Astrocyte (in vitro differentiated cells and primary cell): ENCODE measurements at regions not wholly inside any gene's neighbourhood (a gene's known extent, or its start where the extent isn't known, plus 50 kb on each side); places are given as distances from the start of the nearest gene placed in this dataset.

Experiments
- DNase-seq: peaks from one replicate; pipeline ENCODE4 v3.0.0-alpha.2; 2010; ENCODE audit warnings: low read depth
- FAIRE-seq: peaks from 2 replicates; lab custom pipeline; 2011; peaks lifted over from hg19 to GRCh38; lab: Jason Lieb, UNC
- H2AFZ ChIP-seq: 2 replicates; pipeline ENCODE4 v1.6.0; 2012; ENCODE audit warnings: low read depth, low read length, inconsistent platforms
- H3K27ac ChIP-seq: 2 replicates; pipeline ENCODE4 v1.5.1; 2011; ENCODE audit warnings: low read depth, low read length, inconsistent platforms
- H3K27me3 ChIP-seq: 2 replicates; pipeline ENCODE4 v1.6.0; 2011; ENCODE audit warnings: low read length, inconsistent platforms; ENCODE audit not compliant: insufficient read depth
- H3K36me3 ChIP-seq: 2 replicates; pipeline ENCODE4 v1.5.1; 2011; ENCODE audit warnings: low read length, inconsistent platforms; ENCODE audit not compliant: insufficient read depth
- H3K4me1 ChIP-seq: 2 replicates; pipeline ENCODE4 v1.5.1; 2011; ENCODE audit warnings: low read length, inconsistent platforms; ENCODE audit not compliant: insufficient read depth
- H3K4me2 ChIP-seq: 2 replicates; pipeline ENCODE4 v1.6.0; 2012; ENCODE audit warnings: low read length, inconsistent platforms
- H3K4me3 ChIP-seq: 2 replicates; pipeline ENCODE4 v1.5.1; 2011; ENCODE audit warnings: low read depth, mild to moderate bottlenecking, low read length, inconsistent platforms; ENCODE audit not compliant: insufficient read depth
- H3K79me2 ChIP-seq: 2 replicates; pipeline ENCODE4 v1.6.0; 2012; ENCODE audit warnings: mild to moderate bottlenecking, low read length, inconsistent platforms; ENCODE audit not compliant: insufficient read depth
- H3K9ac ChIP-seq: 2 replicates; pipeline ENCODE4 v1.6.0; 2012; ENCODE audit warnings: mild to moderate bottlenecking, low read length, inconsistent platforms
- H3K9me3 ChIP-seq: 2 replicates; pipeline ENCODE4 v1.5.1; 2012; ENCODE audit warnings: low read depth, mild to moderate bottlenecking, low read length, inconsistent platforms; ENCODE audit not compliant: insufficient read depth
- H4K20me1 ChIP-seq: 2 replicates; pipeline ENCODE4 v1.6.0; 2012; ENCODE audit warnings: low read length, inconsistent platforms; ENCODE audit not compliant: insufficient read depth
- H3K27ac Mint-ChIP-seq: one replicate; pipeline ENCODE4 v1.8.0; 2021; ENCODE audit warnings: mild to moderate bottlenecking, mixed read lengths; ENCODE audit not compliant: unreplicated experiment
- H3K27me3 Mint-ChIP-seq: one replicate; pipeline ENCODE4 v1.8.0; 2021; ENCODE audit warnings: low read depth, mixed read lengths; ENCODE audit not compliant: unreplicated experiment
- H3K36me3 Mint-ChIP-seq: one replicate; pipeline ENCODE4 v1.8.0; 2021; ENCODE audit warnings: low read depth, mixed read lengths; ENCODE audit not compliant: unreplicated experiment
- H3K4me1 Mint-ChIP-seq: one replicate; pipeline ENCODE4 v1.8.0; 2021; ENCODE audit warnings: low read depth, mixed read lengths; ENCODE audit not compliant: unreplicated experiment
- H3K4me3 Mint-ChIP-seq: one replicate; pipeline ENCODE4 v1.8.0; 2021; ENCODE audit warnings: mild to moderate bottlenecking, moderate library complexity, mixed read lengths; ENCODE audit not compliant: unreplicated experiment
- H3K9me3 Mint-ChIP-seq: one replicate; pipeline ENCODE4 v1.8.0; 2021; ENCODE audit warnings: mild to moderate bottlenecking, mixed read lengths; ENCODE audit not compliant: unreplicated experiment
- CTCF ChIP-seq: IDR thresholded peaks from 2 replicates; pipeline ENCODE4 v1.5.1; 2011; ENCODE audit warnings: low read depth, mild to moderate bottlenecking, inconsistent platforms, low read length, moderate library complexity; ENCODE audit not compliant: insufficient read depth
- EZH2 ChIP-seq: IDR thresholded peaks from 2 replicates; pipeline ENCODE4 v1.6.1; 2012; ENCODE audit warnings: mild to moderate bottlenecking, low read length, inconsistent platforms; ENCODE audit not compliant: insufficient read depth

- FAIRE-seq (no peak), DNase-seq (peak; percentile 88)
- H3K4me3 Mint-ChIP-seq: no peak overlapping the region
- no peaks in the 10 kb centered on the region for H3K9me3 ChIP-seq
- H3K4me3 ChIP-seq: peak overlapping the region; percentile 99
- peak overlapping the region; percentile 90 for H3K27ac ChIP-seq
- peaks cover 100% of the 10 kb centered on the region for H3K79me2 ChIP-seq
- H3K36me3 ChIP-seq: peaks cover 27% of the 10 kb centered on the region
- peaks cover 79% of the 10 kb centered on the region for H4K20me1 ChIP-seq
- TF ChIP-seq CTCF: no peak
- no peak for TF ChIP-seq EZH2
- H3K4me2 ChIP-seq: peak overlapping the region; percentile 94
- H3K4me1 Mint-ChIP-seq: peaks cover 7% of the 10 kb centered on the region
- peak overlapping the region; percentile 96 for H3K9ac ChIP-seq
- H3K27ac Mint-ChIP-seq: no peak overlapping the region
- H3K9me3 Mint-ChIP-seq: no peaks in the 10 kb centered on the region
- peaks cover 38% of the 10 kb centered on the region for H3K27me3 Mint-ChIP-seq
- H3K36me3 Mint-ChIP-seq: no peaks in the 10 kb centered on the region
- H3K4me1 ChIP-seq: peaks cover 64% of the 10 kb centered on the region
- H3K27me3 ChIP-seq: no peaks in the 10 kb centered on the region
- no peak overlapping the region for H2AFZ ChIP-seq
These were observed 70.2 kb upstream of the PPARA start for GRCh38 chr22:46079861-46080821.

DNA sequence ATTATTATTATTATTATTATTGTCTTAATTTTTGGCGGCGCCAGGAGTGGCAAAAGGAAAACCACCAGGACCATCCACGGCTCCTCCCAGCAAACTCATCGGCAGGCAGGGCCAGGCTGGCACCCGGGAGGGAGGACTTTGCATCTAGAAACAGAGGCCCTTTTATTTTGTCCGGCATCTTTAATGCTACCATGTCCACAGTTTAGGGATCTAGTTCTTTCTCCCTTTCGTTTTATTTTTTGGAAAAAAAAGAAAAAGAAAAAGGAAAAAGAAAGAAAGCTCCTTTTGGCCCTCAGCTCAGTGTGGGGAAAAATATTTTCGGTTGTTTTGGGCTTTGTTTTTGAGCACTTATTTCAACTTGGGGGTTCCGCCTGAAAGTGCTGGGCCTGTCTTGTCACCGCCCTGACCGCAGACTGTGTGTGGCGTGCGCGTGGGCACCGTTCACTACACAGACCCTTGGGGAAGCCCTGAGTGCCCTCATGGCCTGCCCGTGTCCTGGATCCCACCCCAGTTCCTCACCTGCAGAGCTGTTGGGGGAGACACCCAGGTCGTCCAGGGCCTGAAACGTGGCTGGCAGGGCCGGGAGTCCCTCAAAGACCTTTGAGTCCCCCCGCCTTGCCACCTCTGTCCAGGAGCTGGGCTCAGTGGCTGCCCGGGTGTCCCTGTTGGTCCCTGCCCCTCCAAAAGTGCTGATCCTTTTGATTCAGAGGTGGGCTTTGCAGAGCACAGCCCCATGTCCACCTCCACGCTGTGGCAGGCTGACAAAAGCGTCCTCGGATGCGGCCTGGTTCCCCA, 69.1 kb upstream of the PPARA start:
- no peak overlapping the region for H3K27ac Mint-ChIP-seq
- peaks cover 28% of the 10 kb centered on the region for H3K27me3 Mint-ChIP-seq
- Histone ChIP-seq H3K4me2 (peak overlapping the region; percentile 94), H3K79me2 (peaks cover 100% of the 10 kb centered on the region), H4K20me1 (peaks cover 79% of the 10 kb centered on the region), H2AFZ (no peak overlapping the region), H3K4me3 (peak overlapping the region; percentile 99), H3K9ac (peak overlapping the region; percentile 96), H3K36me3 (peaks cover 24% of the 10 kb centered on the region), H3K9me3 (no peaks in the 10 kb centered on the region), H3K4me1 (peaks cover 64% of the 10 kb centered on the region), H3K27ac (peak overlapping the region; percentile 90), H3K27me3 (no peaks in the 10 kb centered on the region)
- no peak overlapping the region for H3K4me3 Mint-ChIP-seq
- H3K4me1 Mint-ChIP-seq: peaks cover 7% of the 10 kb centered on the region
- DNase-seq (no peak), FAIRE-seq (no peak)
- TF ChIP-seq EZH2: no peak
- TF ChIP-seq CTCF: no peak
- H3K9me3 Mint-ChIP-seq: no peaks in the 10 kb centered on the region
- no peaks in the 10 kb centered on the region for H3K36me3 Mint-ChIP-seq
